IMR-90 (cell line): ENCODE measurements at regions not wholly inside any gene's neighbourhood (a gene's known extent, or its start where the extent isn't known, plus 50 kb on each side); places are given as distances from the start of the nearest gene placed in this dataset.

ENCODE experiments used
- ATAC-seq: fragments of 200-7000 bp; cut with Tn5 transposase; 2 replicates; pipeline ENCODE4 v1.9.1; 2020; ENCODE audit warnings: low read depth, mild to moderate bottlenecking, moderate library complexity
- BruUV-seq: library from RNA; stranded (reverse); fragments of 400-500 nt; replicated peaks from 2 replicates; lab custom pipeline; 2021; lab: Mats Ljungman, UMichigan
- CTCF ChIA-PET: fragments of 300-600 bp; formaldehyde crosslinking; extraction: SDS; loops from one replicate; lab custom pipeline; 2021; ENCODE audit warnings: antibody characterized with exemption; lab: Yijun Ruan, JAX
- POLR2A ChIA-PET: fragments of 300-600 bp; sonication (Branson Sonifier 250); formaldehyde crosslinking; loops from one replicate; lab custom pipeline; 2022; ENCODE audit warnings: antibody characterized with exemption; ENCODE audit not compliant: unreplicated experiment; lab: Charles Lee
- DNase-seq: peaks from one replicate; pipeline ENCODE4 v3.0.0; 2013
- H2AFZ ChIP-seq: replicated peaks from 2 replicates; pipeline ENCODE3; 2013; ENCODE audit warnings: low read length, mild to moderate bottlenecking; ENCODE audit not compliant: poor library complexity
- H2AK5ac ChIP-seq: 2 replicates; pipeline ENCODE4 v1.6.1; 2013; ENCODE audit warnings: low read depth, low read length, inconsistent platforms
- H2AK9ac ChIP-seq: replicated peaks from 2 replicates; pipeline ENCODE3; 2013; ENCODE audit warnings: mild to moderate bottlenecking, low read depth, low read length, moderate library complexity; ENCODE audit not compliant: poor library complexity
- H2BK120ac ChIP-seq: 2 replicates; pipeline ENCODE4 v1.6.1; 2013; ENCODE audit warnings: low read depth, low read length, inconsistent platforms
- H2BK15ac ChIP-seq: 3 replicates; pipeline ENCODE4 v1.6.1; 2013; ENCODE audit warnings: low read depth, low read length, inconsistent platforms
- H2BK20ac ChIP-seq: 2 replicates; pipeline ENCODE4 v1.6.1; 2013; ENCODE audit warnings: low read depth, mild to moderate bottlenecking, inconsistent platforms, low read length, moderate library complexity
- H2BK5ac ChIP-seq: 2 replicates; pipeline ENCODE4 v1.6.1; 2013; ENCODE audit warnings: mild to moderate bottlenecking, low read depth, low read length, inconsistent platforms; ENCODE audit not compliant: poor library complexity, severe bottlenecking
- H3K14ac ChIP-seq: replicated peaks from 2 replicates; pipeline ENCODE4 v1.6.1; 2013; ENCODE audit warnings: low read depth, low read length, inconsistent platforms
- H3K18ac ChIP-seq: 2 replicates; pipeline ENCODE4 v1.6.1; 2013; ENCODE audit warnings: low read depth, low read length, control low read depth
- H3K23ac ChIP-seq: 2 replicates; pipeline ENCODE4 v1.6.1; 2013; ENCODE audit warnings: low read depth, low read length, inconsistent platforms
- H3K27ac ChIP-seq: 2 replicates; pipeline ENCODE4 v1.5.1; 2013; ENCODE audit warnings: mild to moderate bottlenecking, control low read depth, low read length; ENCODE audit not compliant: insufficient read depth
- H3K27me3 ChIP-seq: 2 replicates; pipeline ENCODE4 v1.6.1; 2013; ENCODE audit warnings: low read length; ENCODE audit not compliant: control insufficient read depth, insufficient read depth
- H3K36me3 ChIP-seq: 2 replicates; pipeline ENCODE4 v1.6.1; 2013; ENCODE audit warnings: low read length, mixed read lengths; ENCODE audit not compliant: control insufficient read depth, insufficient read depth
- H3K4ac ChIP-seq: 2 replicates; pipeline ENCODE4 v1.6.1; 2013; ENCODE audit warnings: low read depth, low read length, inconsistent platforms
- H3K4me1 ChIP-seq: 2 replicates; pipeline ENCODE4 v1.6.1; 2013; ENCODE audit warnings: low read length, mixed read lengths; ENCODE audit not compliant: control insufficient read depth, insufficient read depth
- H3K4me2 ChIP-seq: 2 replicates; pipeline ENCODE4 v1.6.1; 2013; ENCODE audit warnings: low read depth, mild to moderate bottlenecking, control low read depth, low read length, moderate library complexity
- H3K4me3 ChIP-seq: 2 replicates; pipeline ENCODE4 v1.5.1; 2013; ENCODE audit warnings: low read depth, mild to moderate bottlenecking, control low read depth, low read length, moderate library complexity; ENCODE audit not compliant: insufficient read depth
- H3K56ac ChIP-seq: 2 replicates; pipeline ENCODE4 v1.6.1; 2013; ENCODE audit warnings: low read length, inconsistent platforms; ENCODE audit not compliant: insufficient read depth; ENCODE audit errors: extremely low read depth
- H3K79me1 ChIP-seq, 2 experiments: 2 replicates each; pipeline ENCODE4 v1.6.1; 2013; ENCODE audit warnings: low read length in 2 of 2, inconsistent platforms in 1 of 2, low read depth in 1 of 2
- H3K9ac ChIP-seq: 2 replicates; pipeline ENCODE4 v1.6.1; 2013; ENCODE audit warnings: low read depth, low read length, control low read depth
- H3K9me1 ChIP-seq: 2 replicates; pipeline ENCODE4 v1.6.1; 2013; ENCODE audit warnings: low read length, inconsistent platforms; ENCODE audit not compliant: insufficient read depth
- H3K9me3 ChIP-seq: 2 replicates; pipeline ENCODE4 v1.6.1; 2013; ENCODE audit warnings: low read length; ENCODE audit not compliant: control insufficient read depth, insufficient read depth
- H4K20me1 ChIP-seq: 2 replicates; pipeline ENCODE4 v1.6.1; 2013; ENCODE audit warnings: low read length, inconsistent platforms; ENCODE audit not compliant: insufficient read depth
- H4K5ac ChIP-seq: 2 replicates; pipeline ENCODE4 v1.6.1; 2013; ENCODE audit warnings: mild to moderate bottlenecking, low read depth, low read length, control low read depth
- H4K8ac ChIP-seq, 2 experiments: 2 replicates each; pipeline ENCODE4 v1.6.1; 2013; ENCODE audit warnings: low read depth in 2 of 2, low read length in 2 of 2, control low read depth in 1 of 2, inconsistent platforms in 1 of 2
- H4K91ac ChIP-seq: 2 replicates; pipeline ENCODE4 v1.6.1; 2013; ENCODE audit warnings: low read depth, low read length, inconsistent platforms; ENCODE audit not compliant: insufficient read depth
- BHLHE40 ChIP-seq: fragments of 150-350 bp; IDR thresholded peaks from 2 replicates; pipeline ENCODE4 v1.6.1; 2016; ENCODE audit warnings: mild to moderate bottlenecking, low read depth, low read length
- CEBPB ChIP-seq: IDR thresholded peaks from 2 replicates; pipeline ENCODE4 v1.6.1; 2012; ENCODE audit warnings: low read depth, low read length, improper control_type of control experiment
- CHD1 ChIP-seq: IDR thresholded peaks from 2 replicates; pipeline ENCODE4 v1.6.1; 2012; ENCODE audit warnings: low read depth, low read length, improper control_type of control experiment
- CTCF ChIP-seq: conservative IDR thresholded peaks from 2 replicates; pipeline ENCODE4 v1.5.1; 2012; ENCODE audit warnings: mild to moderate bottlenecking, low read depth, low read length, improper control_type of control experiment
- ELK1 ChIP-seq: fragments of 150-350 bp; IDR thresholded peaks from 2 replicates; pipeline ENCODE4 v1.6.1; 2016; ENCODE audit warnings: low read depth, mild to moderate bottlenecking, low read length, moderate library complexity, borderline replicate concordance
- FOS ChIP-seq: fragments of 150-350 bp; IDR thresholded peaks from 2 replicates; pipeline ENCODE4 v1.6.1; 2016; ENCODE audit warnings: low read depth, low read length
- MAFK ChIP-seq: IDR thresholded peaks from 2 replicates; pipeline ENCODE4 v1.6.1; 2012; ENCODE audit warnings: low read depth, low read length, improper control_type of control experiment
- MAZ ChIP-seq: IDR thresholded peaks from 2 replicates; pipeline ENCODE4 v1.6.1; 2012; ENCODE audit warnings: low read depth, mild to moderate bottlenecking, low read length, improper control_type of control experiment, moderate library complexity, borderline replicate concordance
- MXI1 ChIP-seq: IDR thresholded peaks from 2 replicates; pipeline ENCODE4 v1.6.1; 2012; ENCODE audit warnings: low read depth, mild to moderate bottlenecking, low read length, moderate library complexity, borderline replicate concordance
- NFE2L2 ChIP-seq: fragments of 150-350 bp; IDR thresholded peaks from 2 replicates; pipeline ENCODE4 v1.6.1; 2016; ENCODE audit warnings: low read depth, mild to moderate bottlenecking, low read length
- POLR2A ChIP-seq: IDR thresholded peaks from 2 replicates; pipeline ENCODE4 v1.6.1; 2012; ENCODE audit warnings: mild to moderate bottlenecking, low read depth, low read length
- RAD21 ChIP-seq: IDR thresholded peaks from 2 replicates; pipeline ENCODE4 v1.6.1; 2012; ENCODE audit warnings: low read length, improper control_type of control experiment
- RCOR1 ChIP-seq: IDR thresholded peaks from 2 replicates; pipeline ENCODE4 v1.6.1; 2012; ENCODE audit warnings: mild to moderate bottlenecking, low read length, improper control_type of control experiment; ENCODE audit not compliant: insufficient replicate concordance
- RFX5 ChIP-seq: IDR thresholded peaks from 2 replicates; pipeline ENCODE4 v1.8.0; 2012; ENCODE audit warnings: low read depth, mild to moderate bottlenecking, low read length, moderate library complexity
- SMC3 ChIP-seq: fragments of 150-350 bp; IDR thresholded peaks from 2 replicates; pipeline ENCODE4 v1.6.1; 2016; ENCODE audit warnings: low read depth, mild to moderate bottlenecking, antibody characterized with exemption, low read length, moderate library complexity
- USF2 ChIP-seq: fragments of 150-350 bp; IDR thresholded peaks from 2 replicates; pipeline ENCODE4 v1.6.1; 2017; ENCODE audit warnings: mild to moderate bottlenecking, antibody characterized with exemption, low read length, low read depth
- whole genome bisulfite sequencing, 2 experiments: methylation state at CpG; one replicate each; pipeline versions ENCODE4 v1.1.5 to v1.1.7; 2013; ENCODE audit warnings: missing lambda C conversion rate in 2 of 2; ENCODE audit not compliant: insufficient read length in 1 of 2; ENCODE audit errors: extremely low coverage in 2 of 2; 5-methylcytosine and 5-hydroxymethylcytosine counted together
- dilution Hi-C: fragments of 300-500 bp; cut with HindIII; formaldehyde crosslinking; loops from one replicate; pipeline ENCODE4 v1.14.3; 2018; ENCODE audit warnings: low sequenced_read_pairs; ENCODE audit not compliant: unreplicated experiment
- in situ Hi-C: fragments of 300-500 bp; cut with MboI; formaldehyde crosslinking; loops from 3 replicates; pipeline ENCODE4 v1.14.3; 2019; ENCODE audit warnings: low sequenced_read_pairs, inconsistent platforms, mixed read lengths
- intact Hi-C: fragments of 100-400 bp; cut with micrococcal nuclease; formaldehyde crosslinking; loops from 2 replicates; pipeline ENCODE4 v1.10.0; 2022

GRCh38 chr6:140018588-140018987, 644.1 kb upstream of the CITED2 start:
- no peak overlapping the region for H2BK20ac ChIP-seq
- no peak overlapping the region for H2BK120ac ChIP-seq
- DNase-seq = no peak
- ChIA-PET CTCF (no interaction called here), POLR2A (no interaction called here)
- H4K20me1 ChIP-seq = no peaks in the 10 kb centered on the region
- WGBS, 2 experiments = no CpG with 5 or more reads among the region's 1 CpG
- no peak overlapping the region for H4K8ac ChIP-seq
- no peak overlapping the region for H3K4me2 ChIP-seq
- H2BK5ac ChIP-seq = no peak overlapping the region
- no peak overlapping the region for H3K4me3 ChIP-seq
- no peak overlapping the region for H3K23ac ChIP-seq
- no peak overlapping the region for H3K9ac ChIP-seq
- no peak overlapping the region for H4K5ac ChIP-seq
- no peak overlapping the region for H3K56ac ChIP-seq
- TF ChIP-seq CHD1 (no peak), USF2 (no peak), CEBPB (no peak), SMC3 (no peak), MAZ (no peak), FOS (no peak), RCOR1 (no peak), RAD21 (no peak), POLR2A (no peak), BHLHE40 (no peak), NFE2L2 (no peak), RFX5 (no peak), CTCF (no peak), MAFK (no peak), ELK1 (no peak), MXI1 (no peak)
- no TSS peak for BruUV-seq
- no peak overlapping the region for H3K14ac ChIP-seq
- in situ Hi-C loops = no loop called here
- intact Hi-C loops = no loop called here
- no peak overlapping the region for H3K18ac ChIP-seq
- no peak overlapping the region for H4K91ac ChIP-seq
- no peaks in the 10 kb centered on the region for H3K4me1 ChIP-seq
- H2AFZ ChIP-seq = no peak overlapping the region
- no peak overlapping the region for H3K27ac ChIP-seq
- H3K27me3 ChIP-seq = no peaks in the 10 kb centered on the region
- H3K4ac ChIP-seq = no peak overlapping the region
- H2AK9ac ChIP-seq = no peak overlapping the region
- no peak overlapping the region for H2AK5ac ChIP-seq
- ATAC-seq = no peak
- dilution Hi-C loops = no loop called here
- peaks cover 13% of the 10 kb centered on the region for H3K9me3 ChIP-seq
- H2BK15ac ChIP-seq = no peak overlapping the region
- H3K79me1 ChIP-seq = no peaks in the 10 kb centered on the region
- no peaks in the 10 kb centered on the region for H3K9me1 ChIP-seq
- H3K36me3 ChIP-seq = no peaks in the 10 kb centered on the region
